ENCODE measurements at regions not wholly inside any gene's neighbourhood (a gene's known extent, or its start where the extent isn't known, plus 50 kb on each side); places are given as distances from the start of the nearest gene placed in this dataset.

DNA sequence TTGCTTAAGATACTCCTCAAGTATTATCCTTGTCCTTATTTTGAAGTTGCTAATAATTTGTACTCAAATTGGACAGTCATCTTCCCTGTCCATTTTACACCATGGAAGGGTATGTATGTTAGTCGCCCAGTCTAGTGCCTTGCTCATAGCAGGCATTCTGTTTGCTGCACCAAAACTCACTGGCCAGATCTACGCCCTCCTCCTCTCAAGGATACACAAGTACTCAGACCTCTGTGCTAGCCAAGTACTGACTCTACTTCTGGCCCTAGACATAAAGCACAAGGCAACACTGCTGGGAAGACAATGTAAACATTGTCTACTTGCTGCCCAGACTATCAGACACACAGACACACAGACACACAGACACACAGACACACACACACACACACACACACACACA lies 57.7 kb downstream of the DNAAF9 start:
- Histone ChIP-seq H3K9me3 (ENCODE audit: control insufficient read depth, insufficient read depth, low read depth, low read length) (no peaks in the 10 kb centered on the region), H3K4me3 (ENCODE audit: low read depth, low read length) (no peak overlapping the region), H3K36me3 (ENCODE audit: control insufficient read depth in 2 of 2, insufficient read depth in 1 of 2, low read length in 2 of 2) (peaks cover 8 to 11% of the 10 kb centered on the region in 2 experiments; a peak in 2 of 3 replicates), H3K27ac (ENCODE audit: extremely low read depth, low read depth, low read length) (no peak overlapping the region), H3K4me1 (ENCODE audit: control insufficient read depth, insufficient read depth, low read length) (no peaks in the 10 kb centered on the region)
- TF ChIP-seq, protein P1, sequence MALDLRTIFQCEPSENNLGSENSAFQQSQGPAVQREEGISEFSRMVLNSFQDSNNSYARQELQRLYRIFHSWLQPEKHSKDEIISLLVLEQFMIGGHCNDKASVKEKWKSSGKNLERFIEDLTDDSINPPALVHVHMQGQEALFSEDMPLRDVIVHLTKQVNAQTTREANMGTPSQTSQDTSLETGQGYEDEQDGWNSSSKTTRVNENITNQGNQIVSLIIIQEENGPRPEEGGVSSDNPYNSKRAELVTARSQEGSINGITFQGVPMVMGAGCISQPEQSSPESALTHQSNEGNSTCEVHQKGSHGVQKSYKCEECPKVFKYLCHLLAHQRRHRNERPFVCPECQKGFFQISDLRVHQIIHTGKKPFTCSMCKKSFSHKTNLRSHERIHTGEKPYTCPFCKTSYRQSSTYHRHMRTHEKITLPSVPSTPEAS (tag by site-specific recombination; IDR thresholded peaks at IDR 0.05): 0 out of 2 replicates have a peak, but pooled peaks have one; percentile 10
- TF ChIP-seq ZBTB17 (tag by site-specific recombination; IDR thresholded peaks at IDR 0.05): no peak
- no peak for TF ChIP-seq ZNF585B (tag by site-specific recombination; IDR thresholded peaks at IDR 0.05)
- TF ChIP-seq, protein P2, sequence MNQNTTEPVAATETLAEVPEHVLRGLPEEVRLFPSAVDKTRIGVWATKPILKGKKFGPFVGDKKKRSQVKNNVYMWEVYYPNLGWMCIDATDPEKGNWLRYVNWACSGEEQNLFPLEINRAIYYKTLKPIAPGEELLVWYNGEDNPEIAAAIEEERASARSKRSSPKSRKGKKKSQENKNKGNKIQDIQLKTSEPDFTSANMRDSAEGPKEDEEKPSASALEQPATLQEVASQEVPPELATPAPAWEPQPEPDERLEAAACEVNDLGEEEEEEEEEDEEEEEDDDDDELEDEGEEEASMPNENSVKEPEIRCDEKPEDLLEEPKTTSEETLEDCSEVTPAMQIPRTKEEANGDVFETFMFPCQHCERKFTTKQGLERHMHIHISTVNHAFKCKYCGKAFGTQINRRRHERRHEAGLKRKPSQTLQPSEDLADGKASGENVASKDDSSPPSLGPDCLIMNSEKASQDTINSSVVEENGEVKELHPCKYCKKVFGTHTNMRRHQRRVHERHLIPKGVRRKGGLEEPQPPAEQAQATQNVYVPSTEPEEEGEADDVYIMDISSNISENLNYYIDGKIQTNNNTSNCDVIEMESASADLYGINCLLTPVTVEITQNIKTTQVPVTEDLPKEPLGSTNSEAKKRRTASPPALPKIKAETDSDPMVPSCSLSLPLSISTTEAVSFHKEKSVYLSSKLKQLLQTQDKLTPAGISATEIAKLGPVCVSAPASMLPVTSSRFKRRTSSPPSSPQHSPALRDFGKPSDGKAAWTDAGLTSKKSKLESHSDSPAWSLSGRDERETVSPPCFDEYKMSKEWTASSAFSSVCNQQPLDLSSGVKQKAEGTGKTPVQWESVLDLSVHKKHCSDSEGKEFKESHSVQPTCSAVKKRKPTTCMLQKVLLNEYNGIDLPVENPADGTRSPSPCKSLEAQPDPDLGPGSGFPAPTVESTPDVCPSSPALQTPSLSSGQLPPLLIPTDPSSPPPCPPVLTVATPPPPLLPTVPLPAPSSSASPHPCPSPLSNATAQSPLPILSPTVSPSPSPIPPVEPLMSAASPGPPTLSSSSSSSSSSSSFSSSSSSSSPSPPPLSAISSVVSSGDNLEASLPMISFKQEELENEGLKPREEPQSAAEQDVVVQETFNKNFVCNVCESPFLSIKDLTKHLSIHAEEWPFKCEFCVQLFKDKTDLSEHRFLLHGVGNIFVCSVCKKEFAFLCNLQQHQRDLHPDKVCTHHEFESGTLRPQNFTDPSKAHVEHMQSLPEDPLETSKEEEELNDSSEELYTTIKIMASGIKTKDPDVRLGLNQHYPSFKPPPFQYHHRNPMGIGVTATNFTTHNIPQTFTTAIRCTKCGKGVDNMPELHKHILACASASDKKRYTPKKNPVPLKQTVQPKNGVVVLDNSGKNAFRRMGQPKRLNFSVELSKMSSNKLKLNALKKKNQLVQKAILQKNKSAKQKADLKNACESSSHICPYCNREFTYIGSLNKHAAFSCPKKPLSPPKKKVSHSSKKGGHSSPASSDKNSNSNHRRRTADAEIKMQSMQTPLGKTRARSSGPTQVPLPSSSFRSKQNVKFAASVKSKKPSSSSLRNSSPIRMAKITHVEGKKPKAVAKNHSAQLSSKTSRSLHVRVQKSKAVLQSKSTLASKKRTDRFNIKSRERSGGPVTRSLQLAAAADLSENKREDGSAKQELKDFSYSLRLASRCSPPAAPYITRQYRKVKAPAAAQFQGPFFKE (tag by site-specific recombination; IDR thresholded peaks at IDR 0.05; ENCODE audit: borderline replicate concordance): no peak
- TF ChIP-seq ZNF19 (tag by site-specific recombination; IDR thresholded peaks at IDR 0.05; ENCODE audit: low read depth): no peak
- no peak for TF ChIP-seq ZNF473 (tag by site-specific recombination; IDR thresholded peaks at IDR 0.05)
- ChIA-PET POLR2A (no interaction called here), CTCF (no interaction called here)

DNA sequence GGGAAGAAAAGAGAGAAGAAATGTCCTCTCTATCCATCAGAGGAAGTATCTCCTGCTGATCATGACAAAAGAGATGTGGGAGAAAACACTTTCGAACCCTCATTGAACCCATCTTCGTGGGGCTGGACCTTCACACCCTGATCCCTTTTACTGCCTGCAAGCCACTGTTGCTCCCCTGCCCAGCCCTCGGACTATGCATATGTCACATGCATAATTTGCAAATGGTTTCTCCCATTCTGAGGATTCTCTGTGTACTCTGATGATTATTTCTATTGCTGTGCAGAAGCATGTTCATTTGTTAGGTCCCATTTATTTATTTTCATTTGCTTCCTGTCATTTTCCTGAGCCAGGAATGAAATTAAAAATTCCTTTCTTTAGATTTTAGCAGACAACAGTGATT lies 64.7 kb downstream of the DNAAF9 start:
- Histone ChIP-seq H3K4me3 (ENCODE audit: low read depth, low read length) (no peak overlapping the region), H3K4me1 (ENCODE audit: control insufficient read depth, insufficient read depth, low read length) (no peaks in the 10 kb centered on the region), H3K9me3 (ENCODE audit: control insufficient read depth, insufficient read depth, low read depth, low read length) (no peaks in the 10 kb centered on the region), H3K27ac (ENCODE audit: extremely low read depth, low read depth, low read length) (no peak overlapping the region), H3K36me3 (ENCODE audit: control insufficient read depth in 2 of 2, insufficient read depth in 1 of 2, low read length in 2 of 2) (peaks cover 9 to 16% of the 10 kb centered on the region in 2 experiments; a peak in 2 of 3 replicates)
- POLR2A ChIA-PET: no interaction called here
- CTCF ChIA-PET: interaction anchor here (0.6 kb wide), 1 partner anchor 266 kb away, joined by 4 read pairs; no protein-coding TSS in a partner anchor
- TF ChIP-seq, protein P3, sequence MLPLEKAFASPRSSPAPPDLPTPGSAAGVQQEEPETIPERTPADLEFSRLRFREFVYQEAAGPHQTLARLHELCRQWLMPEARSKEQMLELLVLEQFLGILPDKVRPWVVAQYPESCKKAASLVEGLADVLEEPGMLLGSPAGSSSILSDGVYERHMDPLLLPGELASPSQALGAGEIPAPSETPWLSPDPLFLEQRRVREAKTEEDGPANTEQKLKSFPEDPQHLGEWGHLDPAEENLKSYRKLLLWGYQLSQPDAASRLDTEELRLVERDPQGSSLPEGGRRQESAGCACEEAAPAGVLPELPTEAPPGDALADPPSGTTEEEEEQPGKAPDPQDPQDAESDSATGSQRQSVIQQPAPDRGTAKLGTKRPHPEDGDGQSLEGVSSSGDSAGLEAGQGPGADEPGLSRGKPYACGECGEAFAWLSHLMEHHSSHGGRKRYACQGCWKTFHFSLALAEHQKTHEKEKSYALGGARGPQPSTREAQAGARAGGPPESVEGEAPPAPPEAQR (tag by site-specific recombination; IDR thresholded peaks at IDR 0.05): no peak
- TF ChIP-seq ZNF501 (tag by site-specific recombination; IDR thresholded peaks at IDR 0.05): no peak
- no peak for TF ChIP-seq ZNF747 (tag by site-specific recombination; IDR thresholded peaks at IDR 0.05)
- TF ChIP-seq, protein P4, sequence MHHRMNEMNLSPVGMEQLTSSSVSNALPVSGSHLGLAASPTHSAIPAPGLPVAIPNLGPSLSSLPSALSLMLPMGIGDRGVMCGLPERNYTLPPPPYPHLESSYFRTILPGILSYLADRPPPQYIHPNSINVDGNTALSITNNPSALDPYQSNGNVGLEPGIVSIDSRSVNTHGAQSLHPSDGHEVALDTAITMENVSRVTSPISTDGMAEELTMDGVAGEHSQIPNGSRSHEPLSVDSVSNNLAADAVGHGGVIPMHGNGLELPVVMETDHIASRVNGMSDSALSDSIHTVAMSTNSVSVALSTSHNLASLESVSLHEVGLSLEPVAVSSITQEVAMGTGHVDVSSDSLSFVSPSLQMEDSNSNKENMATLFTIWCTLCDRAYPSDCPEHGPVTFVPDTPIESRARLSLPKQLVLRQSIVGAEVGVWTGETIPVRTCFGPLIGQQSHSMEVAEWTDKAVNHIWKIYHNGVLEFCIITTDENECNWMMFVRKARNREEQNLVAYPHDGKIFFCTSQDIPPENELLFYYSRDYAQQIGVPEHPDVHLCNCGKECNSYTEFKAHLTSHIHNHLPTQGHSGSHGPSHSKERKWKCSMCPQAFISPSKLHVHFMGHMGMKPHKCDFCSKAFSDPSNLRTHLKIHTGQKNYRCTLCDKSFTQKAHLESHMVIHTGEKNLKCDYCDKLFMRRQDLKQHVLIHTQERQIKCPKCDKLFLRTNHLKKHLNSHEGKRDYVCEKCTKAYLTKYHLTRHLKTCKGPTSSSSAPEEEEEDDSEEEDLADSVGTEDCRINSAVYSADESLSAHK (tag by site-specific recombination; IDR thresholded peaks at IDR 0.05): no peak
- TF ChIP-seq TCF7L2 (IDR thresholded peaks at IDR 0.05; ENCODE audit: borderline replicate concordance, low read depth, low read length): no peak
- TF ChIP-seq ZNF157 (tag by site-specific recombination; IDR thresholded peaks at IDR 0.05): no peak
- TF ChIP-seq ZNF266 (tag by site-specific recombination; IDR thresholded peaks at IDR 0.05; ENCODE audit: low read depth): no peak
- TF ChIP-seq ZNF596 (tag by site-specific recombination; IDR thresholded peaks at IDR 0.05): no peak
- TF ChIP-seq SALL2 (tag by site-specific recombination; IDR thresholded peaks at IDR 0.05; ENCODE audit: borderline replicate concordance): no peak
- TF ChIP-seq, protein P5, sequence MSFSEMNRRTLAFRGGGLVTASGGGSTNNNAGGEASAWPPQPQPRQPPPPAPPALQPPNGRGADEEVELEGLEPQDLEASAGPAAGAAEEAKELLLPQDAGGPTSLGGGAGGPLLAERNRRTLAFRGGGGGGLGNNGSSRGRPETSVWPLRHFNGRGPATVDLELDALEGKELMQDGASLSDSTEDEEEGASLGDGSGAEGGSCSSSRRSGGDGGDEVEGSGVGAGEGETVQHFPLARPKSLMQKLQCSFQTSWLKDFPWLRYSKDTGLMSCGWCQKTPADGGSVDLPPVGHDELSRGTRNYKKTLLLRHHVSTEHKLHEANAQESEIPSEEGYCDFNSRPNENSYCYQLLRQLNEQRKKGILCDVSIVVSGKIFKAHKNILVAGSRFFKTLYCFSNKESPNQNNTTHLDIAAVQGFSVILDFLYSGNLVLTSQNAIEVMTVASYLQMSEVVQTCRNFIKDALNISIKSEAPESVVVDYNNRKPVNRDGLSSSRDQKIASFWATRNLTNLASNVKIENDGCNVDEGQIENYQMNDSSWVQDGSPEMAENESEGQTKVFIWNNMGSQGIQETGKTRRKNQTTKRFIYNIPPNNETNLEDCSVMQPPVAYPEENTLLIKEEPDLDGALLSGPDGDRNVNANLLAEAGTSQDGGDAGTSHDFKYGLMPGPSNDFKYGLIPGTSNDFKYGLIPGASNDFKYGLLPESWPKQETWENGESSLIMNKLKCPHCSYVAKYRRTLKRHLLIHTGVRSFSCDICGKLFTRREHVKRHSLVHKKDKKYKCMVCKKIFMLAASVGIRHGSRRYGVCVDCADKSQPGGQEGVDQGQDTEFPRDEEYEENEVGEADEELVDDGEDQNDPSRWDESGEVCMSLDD (tag by site-specific recombination; IDR thresholded peaks at IDR 0.05): no peak
- TF ChIP-seq, protein P6, sequence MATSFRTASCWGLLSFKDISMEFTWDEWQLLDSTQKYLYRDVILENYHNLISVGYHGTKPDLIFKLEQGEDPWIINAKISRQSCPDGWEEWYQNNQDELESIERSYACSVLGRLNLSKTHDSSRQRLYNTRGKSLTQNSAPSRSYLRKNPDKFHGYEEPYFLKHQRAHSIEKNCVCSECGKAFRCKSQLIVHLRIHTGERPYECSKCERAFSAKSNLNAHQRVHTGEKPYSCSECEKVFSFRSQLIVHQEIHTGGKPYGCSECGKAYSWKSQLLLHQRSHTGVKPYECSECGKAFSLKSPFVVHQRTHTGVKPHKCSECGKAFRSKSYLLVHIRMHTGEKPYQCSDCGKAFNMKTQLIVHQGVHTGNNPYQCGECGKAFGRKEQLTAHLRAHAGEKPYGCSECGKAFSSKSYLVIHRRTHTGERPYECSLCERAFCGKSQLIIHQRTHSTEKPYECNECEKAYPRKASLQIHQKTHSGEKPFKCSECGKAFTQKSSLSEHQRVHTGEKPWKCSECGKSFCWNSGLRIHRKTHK (tag by site-specific recombination; IDR thresholded peaks at IDR 0.05): no peak
- TF ChIP-seq KLF9 (tag by site-specific recombination; IDR thresholded peaks at IDR 0.05; ENCODE audit: low read depth): no peak
- no peak for TF ChIP-seq ZNF544 (tag by site-specific recombination; IDR thresholded peaks at IDR 0.05)
- no peak for TF ChIP-seq ZNF341 (tag by site-specific recombination; IDR thresholded peaks at IDR 0.05; ENCODE audit: low read depth)
